HUES64 (cell line): ENCODE measurements at regions not wholly inside any gene's neighbourhood (a gene's known extent, or its start where the extent isn't known, plus 50 kb on each side); places are given as distances from the start of the nearest gene placed in this dataset.
"Not testable (repeated sequence)": the region's sequence is repeated elsewhere in the genome, so short reads cannot be mapped to it uniquely, and the experiment has no call there.

Experiments used
- H3K27ac ChIP-seq: 2 replicates; pipeline ENCODE4 v1.7.0; 2013; ENCODE audit warnings: low read depth, low read length, inconsistent platforms
- H3K27me3 ChIP-seq: 2 replicates; pipeline ENCODE4 v1.6.1; 2013; ENCODE audit warnings: mild to moderate bottlenecking, low read length; ENCODE audit not compliant: insufficient read depth
- H3K36me3 ChIP-seq: 2 replicates; pipeline ENCODE4 v1.6.1; 2013; ENCODE audit warnings: mild to moderate bottlenecking, low read length; ENCODE audit not compliant: insufficient read depth
- H3K4me1 ChIP-seq: 2 replicates; pipeline ENCODE4 v1.6.1; 2013; ENCODE audit warnings: mild to moderate bottlenecking, low read length, moderate library complexity; ENCODE audit not compliant: insufficient read depth
- H3K4me3 ChIP-seq: 2 replicates; pipeline ENCODE4 v1.5.1; 2013; ENCODE audit warnings: mild to moderate bottlenecking, low read length, moderate library complexity
- H3K9ac ChIP-seq: 2 replicates; pipeline ENCODE4 v1.6.1; 2013; ENCODE audit warnings: mild to moderate bottlenecking, low read depth, low read length
- H3K9me3 ChIP-seq: 2 replicates; pipeline ENCODE4 v1.6.1; 2013; ENCODE audit warnings: low read depth, low read length; ENCODE audit not compliant: insufficient read depth
- WGBS: fragments of 150-250, 120-280 bp; methylation state at CpG from one replicate; pipeline ENCODE4 v1.1.7; 2013; ENCODE audit warnings: missing lambda C conversion rate; 5-methylcytosine and 5-hydroxymethylcytosine counted together

- no peaks in the 10 kb centered on the region; the same call in 1 of the 2 replicates for H3K4me1 ChIP-seq
- no peaks in the 10 kb centered on the region for H3K27me3 ChIP-seq
- no peaks in the 10 kb centered on the region for H3K36me3 ChIP-seq
- no peaks in the 10 kb centered on the region for H3K9me3 ChIP-seq
- H3K9ac ChIP-seq, result no peak overlapping the region
- WGBS, result 94% methylated on average over 8 of the region's 8 CpGs
- no peak overlapping the region for H3K27ac ChIP-seq
- no peak overlapping the region for H3K4me3 ChIP-seq
Observed at GRCh38 chrX:113833096-113834055, 750.5 kb upstream of the HTR2C start.

- H3K4me3 ChIP-seq, result no peak overlapping the region
- no peaks in the 10 kb centered on the region for H3K27me3 ChIP-seq
- H3K9ac ChIP-seq, result no peak overlapping the region
- peaks cover 13% of the 10 kb centered on the region; the same call in 1 of the 2 replicates for H3K36me3 ChIP-seq
- 80% methylated on average over 7 of the region's 7 CpGs for WGBS
- no peak overlapping the region for H3K27ac ChIP-seq
- no peaks in the 10 kb centered on the region for H3K9me3 ChIP-seq
- no peaks in the 10 kb centered on the region; the same call in 1 of the 2 replicates for H3K4me1 ChIP-seq
Observed at GRCh38 chrX:113828470-113828869, 755.4 kb upstream of the HTR2C start.

GRCh38 chrX:113818346-113818745 lies 765.5 kb upstream of the HTR2C start:
- Histone ChIP-seq H3K4me3 (no peak overlapping the region), H3K9me3 (no peaks in the 10 kb centered on the region), H3K36me3 (no peaks in the 10 kb centered on the region; the same call in 1 of the 2 replicates), H3K4me1 (no peaks in the 10 kb centered on the region), H3K27ac (no peak overlapping the region), H3K9ac (no peak overlapping the region), H3K27me3 (no peaks in the 10 kb centered on the region)
- WGBS, result 100% methylated on average over 1 of the region's 3 CpGs

GRCh38 chrX:113804819-113805218 lies 779.1 kb upstream of the HTR2C start:
- no peak overlapping the region; the same call in 1 of the 2 replicates for H3K9ac ChIP-seq
- no peak overlapping the region for H3K4me3 ChIP-seq
- no peaks in the 10 kb centered on the region for H3K9me3 ChIP-seq
- 100% methylated on average over 2 of the region's 3 CpGs for WGBS
- no peaks in the 10 kb centered on the region for H3K36me3 ChIP-seq
- no peaks in the 10 kb centered on the region for H3K27me3 ChIP-seq
- H3K27ac ChIP-seq, result peak overlapping the region; percentile 73
- H3K4me1 ChIP-seq, result peaks cover 21% of the 10 kb centered on the region

GRCh38 chrX:113804291-113804690 lies 779.6 kb upstream of the HTR2C start:
- peak overlapping the region; percentile 73 for H3K27ac ChIP-seq
- no peaks in the 10 kb centered on the region for H3K36me3 ChIP-seq
- H3K9me3 ChIP-seq, result no peaks in the 10 kb centered on the region
- H3K27me3 ChIP-seq, result no peaks in the 10 kb centered on the region
- no peak overlapping the region for H3K4me3 ChIP-seq
- no peak overlapping the region for H3K9ac ChIP-seq
- peaks cover 21% of the 10 kb centered on the region for H3K4me1 ChIP-seq
- 0% methylated on average over 2 of the region's 3 CpGs for WGBS

DNA sequence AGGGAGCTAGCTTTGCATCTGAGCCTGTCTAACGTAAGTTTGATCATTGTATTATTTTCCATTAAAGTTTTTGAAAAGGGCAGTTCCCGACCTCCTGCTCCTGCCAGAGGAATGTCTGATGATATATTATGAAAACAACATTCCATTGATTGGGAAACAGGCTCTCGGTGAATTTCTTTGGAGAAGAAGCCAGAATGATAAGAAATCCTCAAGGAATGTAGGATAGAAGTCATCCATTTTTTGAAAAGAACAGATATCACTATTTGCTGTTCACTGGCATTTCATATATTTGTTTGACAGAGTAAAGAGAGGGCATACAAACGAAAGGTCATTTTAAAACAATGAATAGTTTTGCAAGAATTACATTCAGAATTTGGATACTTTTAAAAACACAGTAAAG lies 781.0 kb upstream of the HTR2C start:
- H3K9me3 ChIP-seq, result no peaks in the 10 kb centered on the region
- no peaks in the 10 kb centered on the region for H3K27me3 ChIP-seq
- H3K9ac ChIP-seq, result no peak overlapping the region
- no peaks in the 10 kb centered on the region for H3K36me3 ChIP-seq
- H3K4me1 ChIP-seq, result peaks cover 21% of the 10 kb centered on the region
- no peak overlapping the region for H3K27ac ChIP-seq
- H3K4me3 ChIP-seq, result no peak overlapping the region
- WGBS, result no CpG with 5 or more reads among the region's 4 CpGs

DNA sequence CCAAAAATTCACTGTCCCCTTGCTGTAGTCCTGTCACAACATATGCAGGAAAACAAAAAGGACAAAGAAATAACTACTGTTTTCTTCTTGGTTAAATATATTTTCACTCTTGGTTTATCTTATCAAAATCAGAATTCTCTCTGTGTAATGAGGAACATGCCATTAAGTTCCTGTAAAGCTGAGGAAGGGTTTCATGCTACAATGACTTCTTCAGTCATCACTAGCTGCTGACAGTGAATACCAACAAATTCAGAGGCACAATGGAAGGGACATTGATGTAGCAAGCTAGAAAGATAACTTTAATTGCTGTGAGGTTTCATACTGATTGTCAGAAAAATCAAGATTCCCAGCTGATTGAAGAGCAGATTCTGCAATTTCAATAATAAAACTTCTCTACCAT lies 782.9 kb upstream of the HTR2C start:
- no peak overlapping the region for H3K9ac ChIP-seq
- H3K9me3 ChIP-seq, result no peaks in the 10 kb centered on the region
- H3K4me1 ChIP-seq, result peaks cover 21% of the 10 kb centered on the region
- no peaks in the 10 kb centered on the region for H3K36me3 ChIP-seq
- no peaks in the 10 kb centered on the region for H3K27me3 ChIP-seq
- H3K4me3 ChIP-seq, result no peak overlapping the region
- H3K27ac ChIP-seq, result no peak overlapping the region

- Histone ChIP-seq H3K27ac (no peak overlapping the region), H3K36me3 (no peaks in the 10 kb centered on the region), H3K9me3 (no peaks in the 10 kb centered on the region), H3K9ac (no peak overlapping the region), H3K4me1 (0 out of 2 replicates have a peak, but pooled peaks cover 3% of the 10 kb centered on the region), H3K4me3 (no peak overlapping the region), H3K27me3 (no peaks in the 10 kb centered on the region)
- WGBS, result 83% methylated on average over 3 of the region's 4 CpGs
Observed at GRCh38 chrX:113793563-113793962, 790.3 kb upstream of the HTR2C start.

GRCh38 chrX:113790987-113791386 lies 792.9 kb upstream of the HTR2C start:
- no peak overlapping the region for H3K27ac ChIP-seq
- H3K4me1 ChIP-seq, result peaks cover 3% of the 10 kb centered on the region; the same call in 1 of the 2 replicates
- H3K9me3 ChIP-seq, result no peaks in the 10 kb centered on the region
- no peak overlapping the region for H3K9ac ChIP-seq
- no peaks in the 10 kb centered on the region for H3K36me3 ChIP-seq
- H3K27me3 ChIP-seq, result no peaks in the 10 kb centered on the region
- H3K4me3 ChIP-seq, result no peak overlapping the region
- no CpG with 5 or more reads among the region's 1 CpG for whole genome bisulfite sequencing

DNA sequence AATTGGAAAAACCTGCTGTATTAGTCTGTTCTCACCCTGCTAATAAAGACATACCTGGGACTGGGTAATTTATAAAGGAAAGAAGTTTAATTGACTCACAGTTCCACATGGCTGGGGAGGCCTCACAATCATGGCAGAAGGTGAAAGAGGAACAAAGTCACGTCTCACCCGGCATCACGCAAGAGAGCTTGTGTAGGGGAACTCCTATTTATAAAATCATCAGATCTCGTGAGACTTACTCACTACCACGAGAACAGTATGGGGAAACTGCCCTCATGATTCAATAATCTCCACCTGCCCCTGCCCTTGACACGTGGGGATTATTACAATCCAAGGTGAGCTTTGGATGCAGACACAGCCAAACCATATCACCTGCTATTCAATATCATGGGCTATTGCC lies 799.1 kb upstream of the HTR2C start:
- not testable (repeated sequence) for H3K4me3 ChIP-seq, H3K27ac ChIP-seq, H3K9ac ChIP-seq, H3K36me3 ChIP-seq, H3K4me1 ChIP-seq, H3K9me3 ChIP-seq, H3K27me3 ChIP-seq
- WGBS, result 91% methylated on average over 6 of the region's 6 CpGs

GRCh38 chrX:113770806-113771205 lies 813.1 kb upstream of the HTR2C start:
- WGBS, result 87% methylated on average over 2 of the region's 2 CpGs
- Histone ChIP-seq H3K4me3 (no peak overlapping the region), H3K4me1 (no peaks in the 10 kb centered on the region), H3K9me3 (no peaks in the 10 kb centered on the region), H3K36me3 (no peaks in the 10 kb centered on the region), H3K9ac (no peak overlapping the region), H3K27ac (no peak overlapping the region), H3K27me3 (no peaks in the 10 kb centered on the region)
